ENCODE measurements at regions not wholly inside any gene's neighbourhood (a gene's known extent, or its start where the extent isn't known, plus 50 kb on each side); places are given as distances from the start of the nearest gene placed in this dataset.
"Not testable (repeated sequence)": the region's sequence is repeated elsewhere in the genome, so short reads cannot be mapped to it uniquely, and the experiment has no call there.

DNA sequence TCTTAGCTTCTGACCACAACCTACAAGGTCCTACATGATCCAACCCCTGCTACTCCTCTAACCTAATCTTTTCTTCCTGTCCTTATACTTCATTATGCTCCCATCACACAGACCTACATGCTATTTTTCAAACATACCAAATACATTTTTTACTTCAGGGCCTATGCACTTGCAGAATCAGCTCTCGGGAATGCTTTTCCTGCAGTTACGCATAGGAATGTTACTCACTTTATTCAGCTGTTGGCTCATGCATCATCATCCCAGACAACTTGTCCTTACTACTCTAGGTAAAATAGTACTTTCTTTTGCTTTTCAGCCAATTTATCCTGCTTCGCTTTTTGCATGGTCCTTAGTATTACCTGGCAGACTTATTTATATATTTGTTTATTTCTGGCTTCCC, 105.6 kb downstream of the OXSM start:
- DNase-seq (ENCODE audit: low spot score), result no peak

DNA sequence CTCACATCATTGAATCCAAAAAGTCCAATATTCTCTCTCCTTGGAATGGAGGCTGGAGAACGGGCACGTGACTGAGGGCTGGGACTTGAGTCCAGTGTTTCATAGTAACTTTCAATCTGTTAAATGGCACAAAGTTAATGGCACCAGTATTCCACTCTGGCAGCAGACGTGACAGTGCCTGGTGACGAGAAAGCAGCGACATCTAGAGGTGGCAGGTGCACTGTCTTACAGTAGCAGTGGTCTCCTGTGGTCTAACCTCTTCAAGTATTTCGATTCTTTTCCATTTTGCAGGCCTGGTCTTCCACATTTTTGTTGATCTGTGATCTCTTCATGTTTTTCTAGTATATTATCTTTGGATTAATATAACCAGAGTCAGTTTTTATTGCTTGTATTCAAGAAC, 107.1 kb downstream of the OXSM start:
- DNase-seq (ENCODE audit: low spot score), result peak; percentile 16

DNA sequence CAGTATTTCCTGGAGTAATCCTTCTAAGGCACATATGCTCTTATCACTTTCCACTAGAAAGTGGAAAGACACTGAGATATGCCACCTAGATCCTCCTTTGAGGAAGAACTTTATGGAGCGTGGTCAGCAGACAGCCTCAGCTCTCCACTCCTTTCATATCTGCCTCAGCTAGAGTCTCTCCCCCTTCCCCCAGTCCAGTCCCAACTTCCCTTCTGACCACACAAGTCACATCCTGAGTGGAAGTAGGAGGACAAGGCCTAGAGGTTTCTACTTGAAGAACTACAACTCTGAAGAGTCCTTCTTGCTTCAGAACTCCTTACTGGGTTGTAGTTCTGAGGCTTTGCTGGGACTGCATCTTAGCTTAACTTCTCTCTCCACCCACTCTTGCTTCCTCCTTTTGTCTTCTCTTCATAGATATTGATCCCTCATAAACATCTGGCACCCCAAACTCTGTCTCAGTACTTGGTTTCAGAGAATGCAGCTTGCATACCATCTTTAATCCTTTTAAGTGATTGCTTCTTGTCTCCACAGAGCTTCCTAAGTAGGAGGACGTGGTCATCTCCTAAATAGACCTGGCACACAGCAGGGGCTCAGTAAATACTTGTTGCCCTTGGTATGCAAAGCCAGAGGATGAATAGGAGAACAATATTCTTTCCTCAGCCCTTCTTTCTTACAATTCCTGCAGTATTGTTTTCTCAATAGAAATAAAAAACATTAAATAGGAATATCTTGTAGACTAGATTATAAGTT, 109.6 kb downstream of the OXSM start:
- peak; percentile 2 for DNase-seq (ENCODE audit: low spot score)

DNA sequence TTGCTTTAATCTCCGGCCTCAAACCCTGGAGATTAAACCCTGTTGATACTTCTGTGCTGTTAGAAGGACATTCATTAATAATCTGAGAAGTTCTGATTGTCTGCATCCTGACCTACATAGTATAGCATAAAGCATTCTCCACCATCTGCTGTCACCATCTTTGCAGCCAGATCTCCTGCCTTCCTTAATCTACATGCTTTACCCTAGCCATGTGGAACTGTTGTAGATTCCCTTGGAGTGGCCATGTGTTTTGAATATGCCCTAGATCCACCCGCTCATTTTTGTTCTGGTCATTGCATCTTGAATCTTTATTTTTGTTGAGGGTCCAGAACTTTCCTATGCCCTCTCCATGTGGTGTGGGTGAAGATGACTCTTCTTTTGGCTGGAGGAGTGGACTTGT, 110.3 kb downstream of the OXSM start:
- peak; percentile 79 for DNase-seq (ENCODE audit: low spot score)

DNA sequence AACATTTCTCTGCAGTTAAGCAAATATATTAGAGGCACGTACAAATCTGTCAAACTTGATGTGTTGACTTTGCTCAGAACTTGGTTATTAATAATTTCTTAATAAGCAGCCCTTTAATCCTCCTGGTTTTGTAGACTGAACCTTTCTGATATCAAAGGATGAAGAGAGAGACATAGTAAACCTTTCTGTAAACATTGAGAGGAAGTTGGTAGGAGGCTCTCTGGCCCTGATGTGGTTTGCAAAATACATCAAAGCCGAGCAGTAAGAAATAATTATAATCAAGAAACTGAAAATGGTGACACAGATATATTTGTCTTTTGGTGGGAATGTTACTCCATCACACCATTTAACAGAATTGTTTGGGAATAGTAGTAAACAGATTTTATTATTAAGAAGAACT, 111.9 kb downstream of the OXSM start:
- peak; percentile 11 for DNase-seq (ENCODE audit: low spot score)

DNA sequence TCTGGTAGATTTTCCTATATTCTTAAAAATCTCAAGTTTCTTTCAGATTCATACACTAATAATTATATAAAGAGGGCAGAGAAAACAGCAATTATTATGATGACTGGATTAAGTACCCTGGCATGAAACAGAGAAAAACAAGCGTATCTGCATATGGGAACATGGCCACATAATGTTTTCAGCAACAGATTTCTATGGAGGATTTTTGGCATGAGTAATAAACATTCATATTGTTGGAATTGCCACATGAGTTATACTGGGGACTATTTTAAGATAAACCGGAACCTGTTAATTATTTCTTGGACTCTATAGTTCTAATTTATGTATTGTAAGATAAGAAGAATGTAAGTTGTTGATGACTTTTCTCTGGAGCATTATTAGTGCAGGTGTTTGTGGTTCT, 112.7 kb downstream of the OXSM start:
- DNase-seq (ENCODE audit: low spot score), result peak; percentile 83

DNA sequence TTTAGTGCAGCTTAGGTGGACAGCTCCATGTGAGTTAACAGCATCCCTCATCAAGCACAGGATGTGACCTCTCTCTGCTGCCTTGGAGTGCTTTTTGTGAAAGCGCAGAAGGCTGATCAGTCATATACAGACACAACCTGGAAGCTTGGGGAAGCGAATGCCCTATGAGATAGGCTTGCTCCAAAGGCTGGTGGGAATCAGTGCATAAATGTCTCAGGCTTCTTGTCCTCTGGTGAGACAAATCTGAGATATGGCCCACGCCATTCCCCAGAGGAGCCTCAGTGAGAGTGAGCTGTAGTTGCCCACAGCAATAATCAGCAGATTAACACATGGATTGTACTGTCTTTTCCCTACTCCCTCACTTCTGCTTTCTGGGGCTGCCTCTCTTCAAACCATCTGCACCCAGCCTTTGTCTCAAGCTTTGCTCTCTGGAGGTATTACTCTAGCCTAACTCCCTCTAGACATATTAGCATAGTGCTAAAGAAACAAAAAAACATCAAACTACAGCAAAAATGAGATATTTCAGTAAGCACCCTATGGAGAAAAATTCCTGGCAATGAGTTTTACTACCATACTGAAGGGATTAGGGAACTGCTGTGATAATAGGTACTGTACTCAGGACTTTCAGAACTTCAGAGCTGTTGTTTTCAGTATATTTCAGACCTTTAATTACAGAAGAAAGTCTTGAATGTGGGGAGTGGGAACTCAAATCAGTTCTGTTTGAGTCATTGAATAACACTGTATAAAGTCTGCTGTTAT, 113.7 kb downstream of the OXSM start:
- DNase-seq (ENCODE audit: low spot score), result peak; percentile 66

DNA sequence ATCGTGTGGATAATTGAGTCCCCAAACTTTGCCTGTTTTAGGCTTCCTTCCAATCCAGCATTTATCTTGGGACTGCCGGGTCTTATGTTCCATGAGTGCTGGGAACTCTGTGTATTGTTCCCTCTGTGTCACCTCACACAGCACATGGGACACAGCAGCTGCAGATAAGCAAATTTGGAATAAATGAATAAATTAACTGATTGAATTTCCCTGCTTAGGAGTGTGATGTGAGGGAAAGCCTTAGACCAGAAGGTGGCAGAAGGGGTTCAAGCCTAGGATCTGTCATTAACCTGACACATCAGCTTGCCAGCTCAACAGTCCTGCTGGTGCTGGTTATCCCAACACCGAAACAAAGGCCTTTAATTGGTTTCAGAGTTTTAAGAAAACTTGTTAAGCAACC, 114.3 kb downstream of the OXSM start:
- peak; percentile 53 for DNase-seq (ENCODE audit: low spot score)

DNA sequence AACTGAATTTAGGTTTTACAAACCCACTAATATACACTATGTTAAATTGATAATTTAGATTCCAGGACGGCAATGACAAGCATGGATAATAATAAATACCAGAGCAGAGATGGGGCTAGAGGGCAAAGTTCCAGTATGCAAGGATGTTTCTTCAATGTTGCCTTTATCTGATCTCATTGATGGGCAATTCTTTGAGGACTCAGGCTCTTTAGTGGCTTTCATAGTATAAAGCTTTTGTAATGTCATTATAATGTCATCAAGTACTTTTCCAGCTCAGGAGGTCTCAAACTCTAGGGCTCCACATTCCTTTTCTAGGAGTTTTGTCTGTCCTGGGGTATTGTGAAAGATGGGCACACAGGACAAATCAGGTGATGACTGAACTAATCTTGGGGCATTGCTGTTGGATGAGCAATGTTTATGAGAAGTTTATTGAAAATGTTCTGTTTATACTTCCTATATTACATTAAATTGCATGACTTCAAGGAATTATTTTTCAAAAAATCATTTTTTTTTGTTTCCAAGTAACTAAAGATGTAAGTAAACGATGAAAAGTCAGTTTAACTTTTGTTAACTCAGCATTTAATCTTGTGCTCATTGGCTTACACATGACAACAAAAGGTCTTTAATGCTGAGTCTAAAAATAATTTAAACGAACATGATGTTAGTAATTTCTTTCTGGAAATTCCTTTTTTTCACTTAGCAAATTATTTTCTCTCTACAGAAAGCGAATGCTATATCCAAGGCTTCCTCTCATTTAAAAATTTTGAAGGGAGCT, 116.4 kb downstream of the OXSM start:
- peak; percentile 17 for DNase-seq (ENCODE audit: low spot score)

DNA sequence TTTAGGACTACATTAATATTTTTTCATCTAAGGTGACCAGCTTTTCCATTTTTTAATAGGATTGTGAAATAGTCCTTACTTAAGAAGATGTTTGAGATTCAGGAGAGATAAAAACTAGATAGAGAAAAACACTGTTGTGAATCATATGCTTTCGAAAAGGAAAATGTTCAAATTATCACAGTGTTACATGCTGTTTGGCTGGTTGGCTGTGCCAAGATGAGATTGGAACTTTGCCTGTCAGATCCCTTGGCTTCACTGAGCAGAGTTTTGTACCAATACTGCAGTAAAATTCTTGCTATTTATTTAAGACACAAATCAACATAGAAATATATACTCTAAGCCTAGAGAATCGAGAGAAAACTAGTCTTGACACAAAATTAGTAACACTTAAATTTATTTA, 117.2 kb downstream of the OXSM start:
- peak; percentile 94 for DNase-seq (ENCODE audit: low spot score)

DNA sequence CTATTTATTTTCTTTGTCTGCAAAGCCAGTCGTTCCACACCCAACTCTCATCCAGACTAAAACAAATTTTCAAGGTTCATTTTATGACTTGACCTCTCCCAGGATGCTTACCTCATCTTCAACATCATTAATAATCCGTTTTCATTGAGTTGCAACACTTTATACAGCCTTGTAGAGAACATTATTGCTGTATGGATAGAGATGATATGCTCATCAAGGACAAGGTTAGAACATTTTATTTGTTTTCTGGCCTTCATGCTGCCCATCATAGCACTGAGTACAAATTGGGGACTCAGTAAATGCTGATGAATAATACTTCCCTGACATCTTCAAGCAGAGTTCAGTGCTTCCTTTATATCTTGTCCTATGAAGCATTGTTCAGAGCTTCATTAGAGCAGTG, 120.2 kb downstream of the OXSM start:
- DNase-seq (ENCODE audit: low spot score), result peak; percentile 6

DNA sequence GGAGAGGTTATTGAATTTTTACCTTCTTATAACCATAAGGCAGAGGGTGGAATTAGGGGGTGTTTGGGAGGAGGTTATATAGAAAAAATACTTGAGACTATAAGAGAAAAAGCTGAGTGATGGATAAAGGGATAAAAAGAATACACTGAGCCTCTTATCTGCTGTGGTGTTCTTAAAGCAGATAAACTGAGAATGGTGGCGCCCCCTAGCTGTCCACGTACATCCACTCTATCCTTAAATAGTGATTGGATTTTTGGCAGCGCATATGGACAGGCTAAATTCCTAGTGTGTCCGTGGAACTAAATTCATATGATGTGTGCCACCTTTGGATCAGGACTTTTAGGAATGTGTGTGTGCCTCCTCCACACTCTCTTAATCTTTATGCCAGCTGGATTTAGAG, 121.1 kb downstream of the OXSM start:
- peak; percentile 13 for DNase-seq (ENCODE audit: low spot score)

DNA sequence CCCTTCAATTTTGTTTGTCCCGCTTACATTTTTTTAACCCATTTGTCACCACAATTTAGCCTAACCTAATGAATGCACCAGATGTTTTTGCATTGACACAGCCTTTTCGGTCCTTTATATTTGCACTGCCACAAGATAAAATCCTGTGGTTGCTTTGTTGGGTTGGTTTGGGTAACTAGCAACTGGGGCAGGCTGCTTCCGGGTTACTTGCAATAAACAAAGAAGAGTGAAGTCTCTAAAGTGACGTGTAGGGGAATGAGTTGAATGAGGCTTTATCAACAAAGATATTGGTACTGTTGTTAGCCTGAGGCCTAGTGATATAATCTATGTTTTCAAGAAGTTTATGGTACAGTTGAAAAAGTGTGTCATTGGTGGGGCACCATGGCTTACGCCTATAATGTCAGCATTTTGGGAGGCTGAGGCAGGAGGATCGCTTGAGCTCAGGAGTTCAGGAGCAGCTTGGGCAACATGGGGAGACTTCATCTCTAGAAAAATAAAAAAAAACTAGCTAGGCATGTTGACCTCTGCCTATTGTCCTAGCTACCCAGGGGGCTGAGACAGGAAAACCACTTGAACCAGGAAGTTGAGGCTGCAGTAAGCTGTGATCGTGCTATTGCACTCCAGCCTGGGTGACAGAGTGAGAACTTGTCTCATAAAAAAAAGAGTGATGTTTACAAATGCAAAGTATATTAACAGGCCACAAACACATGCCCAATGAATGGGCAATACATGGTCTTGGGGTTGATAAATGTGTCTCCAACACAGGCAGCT, 121.8 kb downstream of the OXSM start:
- DNase-seq (ENCODE audit: low spot score), result no peak

DNA sequence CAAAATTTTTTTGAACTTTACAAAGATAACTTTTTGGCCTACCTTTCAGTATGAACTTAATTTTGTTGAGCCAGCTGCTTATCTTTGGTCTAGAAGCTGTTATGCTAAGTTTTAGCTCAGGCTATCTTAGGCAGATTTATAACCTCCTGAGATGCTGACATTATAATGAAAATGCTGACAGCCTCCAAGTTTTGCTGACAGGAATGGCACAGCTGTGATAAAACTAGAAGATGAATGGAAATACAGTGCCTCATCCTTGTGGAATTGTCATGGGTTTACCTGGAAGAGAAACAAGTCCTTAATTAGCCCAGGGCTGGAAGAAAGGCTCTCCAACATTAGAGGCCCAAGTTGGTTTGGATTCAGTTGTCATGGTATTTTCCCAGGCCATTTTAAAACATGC, 123.3 kb downstream of the OXSM start:
- no peak for DNase-seq (ENCODE audit: low spot score)

DNA sequence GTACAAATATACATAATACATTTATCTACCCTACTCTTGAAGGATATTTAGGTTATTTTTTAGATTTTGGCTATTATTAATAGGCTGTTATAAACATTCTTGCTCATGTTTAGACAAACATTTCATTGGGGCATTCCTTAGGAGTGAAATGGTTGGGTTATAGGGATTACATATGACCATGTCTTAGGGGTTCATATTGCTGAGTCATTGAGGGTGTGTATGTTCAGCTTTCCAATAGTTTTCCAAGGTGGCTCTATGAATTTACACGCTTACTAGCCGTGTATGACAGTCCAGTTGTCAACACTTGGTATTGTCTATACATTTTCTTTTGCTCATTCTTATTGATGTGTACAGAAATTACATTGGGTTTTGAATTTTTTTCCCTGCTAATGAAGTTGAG, 125.8 kb downstream of the OXSM start:
- DNase-seq (ENCODE audit: low spot score), result no peak

DNA sequence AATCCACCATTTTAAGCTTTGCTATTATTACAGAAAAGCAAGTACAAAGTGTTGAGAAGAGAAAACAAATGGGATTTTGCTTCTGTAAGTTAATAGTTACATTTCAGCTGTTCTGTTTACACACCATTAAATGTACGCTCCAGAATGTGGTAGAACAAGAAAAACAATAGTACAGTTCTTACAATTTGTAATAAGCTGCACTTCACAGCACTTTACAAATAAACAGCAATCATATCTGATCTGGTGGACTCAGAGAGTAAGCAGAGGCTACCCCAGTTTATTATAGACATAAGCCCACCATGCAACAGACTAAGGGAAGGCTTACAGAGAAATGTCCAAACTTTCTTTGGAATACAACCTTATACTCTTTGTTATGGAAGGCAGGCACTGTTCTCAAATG, 126.4 kb downstream of the OXSM start:
- DNase-seq (ENCODE audit: low spot score), result no peak

DNA sequence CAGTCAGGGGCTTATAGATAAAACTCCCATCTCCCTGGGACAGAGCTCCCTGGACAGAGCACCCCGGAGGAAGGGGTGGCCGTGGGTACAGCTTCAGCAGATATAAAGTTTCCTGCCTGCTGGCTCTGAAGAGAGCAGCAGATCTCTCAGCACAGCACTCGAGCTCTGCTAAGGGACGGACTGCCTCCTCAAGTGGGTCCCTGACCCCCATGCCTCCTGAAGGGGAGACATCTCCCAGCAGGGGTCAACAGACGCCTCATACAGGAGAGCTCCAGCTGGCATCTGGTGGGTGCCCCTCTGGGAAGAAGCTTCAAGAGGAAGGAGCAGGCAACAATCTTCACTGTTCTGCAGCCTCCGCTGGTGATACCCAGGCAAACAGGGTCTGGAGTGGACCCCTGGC, 142.1 kb downstream of the OXSM start:
- DNase-seq (ENCODE audit: low spot score), result not testable (repeated sequence)

DNA sequence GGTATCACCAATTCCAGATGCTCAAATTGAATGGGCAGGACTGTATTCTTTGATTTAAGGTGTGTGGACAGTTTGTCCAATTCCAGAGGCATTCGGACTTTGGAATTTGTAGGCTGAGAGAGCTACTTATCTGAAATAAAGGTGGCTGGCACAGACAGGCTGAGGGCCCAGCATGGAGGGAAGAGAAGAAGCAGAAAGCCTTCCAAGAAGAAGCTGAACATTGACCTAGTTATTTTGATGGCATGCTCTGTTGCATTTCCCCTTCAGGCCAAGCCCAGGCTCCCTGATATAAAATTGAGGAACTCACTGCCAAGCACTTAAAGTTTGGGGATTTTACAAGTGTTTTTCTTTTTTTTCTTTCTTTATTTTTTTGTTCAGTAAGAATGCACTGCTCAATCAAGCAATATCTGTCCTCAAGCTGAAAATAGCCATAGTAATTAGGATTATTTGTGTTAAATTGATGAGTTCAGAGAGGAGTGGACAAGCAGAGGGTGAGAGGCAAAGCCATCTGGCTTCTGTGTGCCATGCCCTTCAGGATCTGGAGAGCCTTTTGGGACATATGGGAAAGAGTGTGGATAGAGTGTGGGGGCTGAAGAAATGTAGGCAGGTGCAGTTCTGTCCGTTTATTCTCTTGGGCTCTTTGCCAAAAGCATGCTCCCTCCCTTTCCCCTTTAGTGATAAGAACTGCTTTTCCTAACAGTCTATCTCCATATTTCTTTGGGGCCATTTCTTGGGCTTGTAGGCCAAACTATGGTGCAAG, 148.9 kb downstream of the OXSM start:
- DNase-seq (ENCODE audit: low spot score), result peak; percentile 89

DNA sequence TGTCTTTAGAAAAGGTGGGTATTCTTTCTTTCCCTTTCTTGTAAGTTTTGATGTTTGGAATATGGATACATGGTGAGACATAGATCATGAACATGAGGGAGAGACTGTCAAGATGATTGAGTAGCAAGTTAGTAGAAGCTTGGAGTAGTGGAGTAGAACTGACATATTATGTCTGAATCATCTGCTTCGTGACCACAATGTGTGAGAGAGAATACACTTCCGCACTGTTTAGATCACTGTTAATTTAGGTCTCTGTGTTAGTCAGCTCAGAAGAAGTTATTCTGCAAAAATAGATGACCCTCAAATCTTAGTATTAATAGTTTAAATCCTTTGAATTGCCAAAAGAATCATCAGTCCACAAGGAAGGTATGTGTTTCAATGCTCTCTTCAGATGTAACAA, 151.0 kb downstream of the OXSM start:
- DNase-seq (ENCODE audit: low spot score), result no peak

DNA sequence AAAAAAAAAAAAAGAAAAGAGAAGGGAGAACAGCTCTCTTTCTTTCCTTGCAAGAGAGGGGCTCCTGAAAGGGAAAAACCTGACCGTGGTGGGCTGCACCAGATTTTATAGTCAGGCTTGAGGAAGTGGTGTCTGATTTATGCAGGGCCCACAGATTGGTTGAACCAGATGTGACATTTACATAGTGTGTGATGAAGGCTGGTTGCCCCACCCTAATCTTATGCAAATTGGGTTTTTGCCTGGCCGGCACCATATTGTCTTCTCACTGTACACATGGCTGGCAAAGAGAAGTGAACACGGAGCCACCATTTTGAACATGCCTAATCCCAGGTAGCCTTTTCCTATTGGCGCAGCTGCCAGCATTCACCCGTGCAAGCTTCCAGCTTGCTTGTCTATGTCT, 154.4 kb downstream of the OXSM start:
- no peak for DNase-seq (ENCODE audit: low spot score)

DNA sequence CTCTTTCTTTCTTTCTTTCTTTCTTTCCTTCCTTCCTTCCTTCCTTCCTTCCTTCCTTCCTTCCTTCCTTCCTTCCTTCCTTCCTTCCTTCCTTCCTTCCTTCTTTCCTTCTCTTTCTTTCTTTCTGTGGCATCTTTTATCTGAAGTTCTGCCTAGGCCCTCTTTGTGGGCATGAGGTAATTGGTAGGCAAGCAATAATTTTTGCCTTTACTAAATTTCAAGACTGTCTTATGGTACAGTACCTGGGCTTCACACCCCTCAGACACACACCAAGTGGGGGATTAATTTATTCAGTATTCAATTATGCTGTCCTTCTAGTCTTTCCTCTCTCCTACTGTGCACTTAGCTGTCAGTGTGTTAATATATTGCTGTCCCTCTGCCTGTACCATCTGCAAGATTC, 155.5 kb downstream of the OXSM start:
- no peak for DNase-seq (ENCODE audit: low spot score)

Data from cerebellar cortex (tissue), 1 donor.